RPMI8226 (cell line): ENCODE measurements at regions not wholly inside any gene's neighbourhood (a gene's known extent, or its start where the extent isn't known, plus 50 kb on each side); places are given as distances from the start of the nearest gene placed in this dataset.
A peak's percentile ranks its signal among the peaks of the same experiment; 100 is the strongest.

Experiments
- DNase-seq: peaks from one replicate; pipeline ENCODE4 v3.0.0-alpha.2; 2015

GRCh38 chr10:43863859-43864591, 215.3 kb upstream of the ZNF32 start:
- DNase-seq, result no peak

- DNase-seq, result no peak
Measured at GRCh38 chr10:43863270-43863669, 214.6 kb upstream of the ZNF32 start.

GRCh38 chr10:43862756-43863155, 214.1 kb upstream of the ZNF32 start:
- no peak for DNase-seq

- DNase-seq, result no peak
Measured at GRCh38 chr10:43861966-43862751, 213.5 kb upstream of the ZNF32 start.

GRCh38 chr10:43859016-43859525, 210.4 kb upstream of the ZNF32 start:
- DNase-seq, result no peak

GRCh38 chr10:43857931-43858315, 209.2 kb upstream of the ZNF32 start:
- DNase-seq, result no peak

GRCh38 chr10:43857206-43857930, 208.7 kb upstream of the ZNF32 start:
- DNase-seq, result no peak

GRCh38 chr10:43856299-43856698, 207.6 kb upstream of the ZNF32 start:
- DNase-seq, result no peak

GRCh38 chr10:43855667-43856210, 207.1 kb upstream of the ZNF32 start:
- no peak for DNase-seq

- no peak for DNase-seq
Measured at GRCh38 chr10:43854007-43854406, 205.3 kb upstream of the ZNF32 start.

GRCh38 chr10:43853369-43853768, 204.7 kb upstream of the ZNF32 start:
- no peak for DNase-seq

GRCh38 chr10:43852644-43853214, 204.0 kb upstream of the ZNF32 start:
- DNase-seq, result no peak

- DNase-seq, result no peak
Measured at GRCh38 chr10:43852149-43852548, 203.5 kb upstream of the ZNF32 start.

GRCh38 chr10:43851030-43851429, 202.3 kb upstream of the ZNF32 start:
- no peak for DNase-seq

GRCh38 chr10:43849551-43849950, 200.9 kb upstream of the ZNF32 start:
- no peak for DNase-seq

- DNase-seq, result no peak
Measured at GRCh38 chr10:43846968-43847367, 198.3 kb upstream of the ZNF32 start.

- peak; percentile 10 for DNase-seq
Measured at GRCh38 chr10:43846187-43846680, 197.6 kb upstream of the ZNF32 start.

- no peak for DNase-seq
Measured at GRCh38 chr10:43845121-43845520, 196.4 kb upstream of the ZNF32 start.

- no peak for DNase-seq
Measured at GRCh38 chr10:43844221-43844620, 195.5 kb upstream of the ZNF32 start.

GRCh38 chr10:43843321-43844101, 194.8 kb upstream of the ZNF32 start:
- DNase-seq, result no peak

- no peak for DNase-seq
Measured at GRCh38 chr10:43842496-43842895, 193.8 kb upstream of the ZNF32 start.

GRCh38 chr10:43842072-43842471, 193.4 kb upstream of the ZNF32 start:
- no peak for DNase-seq
